Endothelial cell of umbilical vein (primary cell): ENCODE measurements at regions not wholly inside any gene's neighbourhood (a gene's known extent, or its start where the extent isn't known, plus 50 kb on each side); places are given as distances from the start of the nearest gene placed in this dataset.

ENCODE experiments used
- BruUV-seq: library from RNA; stranded (reverse); fragments of 400-500 nt; replicated peaks from 2 replicates; lab custom pipeline; 2021; lab: Mats Ljungman, UMichigan
- CTCF ChIA-PET: fragments of 300-600, 350-600 bp; sonication (Branson Sonifier 250); formaldehyde crosslinking; loops from one replicate; lab custom pipeline; 2021; ENCODE audit warnings: antibody characterized with exemption, inconsistent platforms; lab: Charles Lee
- POLR2A ChIA-PET: fragments of 300-600, 350-600 bp; sonication (Branson Sonifier 250); formaldehyde crosslinking; loops from one replicate; lab custom pipeline; 2021; ENCODE audit warnings: antibody characterized with exemption, inconsistent platforms; lab: Charles Lee
- DNase-seq: peaks from one replicate; pipeline ENCODE4 v3.0.0-alpha.2; 2011; ENCODE audit warnings: low read depth, low spot score
- FAIRE-seq: peaks from 2 replicates; lab custom pipeline; 2011; peaks lifted over from hg19 to GRCh38; lab: Jason Lieb, UNC
- H2AFZ ChIP-seq: 2 replicates; pipeline ENCODE4 v1.6.0; 2012; ENCODE audit warnings: low read depth, low read length, control low read depth, inconsistent platforms
- H3K27ac ChIP-seq: 2 replicates; pipeline ENCODE4 v1.5.1; 2011; ENCODE audit warnings: low read depth, mild to moderate bottlenecking, control low read depth, low read length, moderate library complexity; ENCODE audit not compliant: insufficient read depth
- H3K27me3 ChIP-seq, 2 experiments: 2 replicates each; pipeline versions ENCODE4 v1.6.0 to v1.6.1; 2011; ENCODE audit warnings: low read length in 2 of 2, mixed read lengths in 1 of 2; ENCODE audit not compliant: control insufficient read depth in 2 of 2, insufficient read depth in 2 of 2
- H3K36me3 ChIP-seq, 2 experiments: 2 replicates in 1 of 2; 3 replicates in 1 of 2; pipeline ENCODE4 v1.5.1; 2011; ENCODE audit warnings: low read length in 2 of 2, mild to moderate bottlenecking in 1 of 2, moderate library complexity in 1 of 2; ENCODE audit not compliant: control insufficient read depth in 2 of 2, insufficient read depth in 2 of 2; ENCODE audit errors: extremely low read depth in 1 of 2
- H3K4me1 ChIP-seq: 3 replicates; pipeline ENCODE4 v1.5.1; 2011; ENCODE audit warnings: mild to moderate bottlenecking, low read length; ENCODE audit not compliant: control insufficient read depth, insufficient read depth; ENCODE audit errors: extremely low read depth
- H3K4me2 ChIP-seq: 2 replicates; pipeline ENCODE4 v1.6.1; 2011; ENCODE audit warnings: low read length, control low read depth, mixed read lengths; ENCODE audit not compliant: insufficient read depth
- H3K4me3 ChIP-seq, 3 experiments: fragments of 200-600 bp in 1 of 3; sonication (generic), shearing (Covaris generic) in 1 of 3; replicated peaks in 1 of 3; 2 replicates each; pipeline ENCODE4 v1.5.1; 2011 to 2016; ENCODE audit warnings: control low read depth in 3 of 3, low read length in 3 of 3, mild to moderate bottlenecking in 2 of 3, inconsistent platforms in 1 of 3, low read depth in 1 of 3, moderate library complexity in 1 of 3; ENCODE audit not compliant: insufficient read depth in 1 of 3
- H3K79me2 ChIP-seq: 2 replicates; pipeline ENCODE4 v1.6.0; 2012; ENCODE audit warnings: low read length, inconsistent platforms; ENCODE audit not compliant: control insufficient read depth, insufficient read depth
- H3K9ac ChIP-seq: replicated peaks from 2 replicates; pipeline ENCODE3; 2011; ENCODE audit warnings: low read length, control low read depth; ENCODE audit not compliant: insufficient read depth; ENCODE audit errors: extremely low read depth
- H3K9me1 ChIP-seq: replicated peaks from 3 replicates; pipeline ENCODE4 v1.6.0; 2011; ENCODE audit warnings: mild to moderate bottlenecking, low read length; ENCODE audit not compliant: control insufficient read depth, insufficient read depth; ENCODE audit errors: extremely low read depth
- H3K9me3 ChIP-seq: replicated peaks from 2 replicates; pipeline ENCODE4 v1.5.1; 2012; ENCODE audit warnings: low read length, inconsistent platforms; ENCODE audit not compliant: control insufficient read depth, insufficient read depth
- H4K20me1 ChIP-seq: replicated peaks from 2 replicates; pipeline ENCODE3; 2011; ENCODE audit warnings: mild to moderate bottlenecking, low read length; ENCODE audit not compliant: control insufficient read depth, insufficient read depth; ENCODE audit errors: extremely low read depth
- CTCF ChIP-seq, 2 donors: IDR thresholded peaks; 1 replicate in 1 of 2; 2 replicates in 1 of 2; pipeline ENCODE4 v1.5.1; 2011; ENCODE audit warnings: low read length in 2 of 2, mild to moderate bottlenecking in 2 of 2, moderate library complexity in 2 of 2, control low read depth in 1 of 2, inconsistent platforms in 1 of 2, low read depth in 1 of 2; ENCODE audit not compliant: insufficient read depth in 1 of 2; ENCODE audit errors: extremely low read depth in 1 of 2
- EZH2 ChIP-seq: IDR thresholded peaks from 2 replicates; pipeline ENCODE4 v1.6.1; 2012; ENCODE audit warnings: borderline replicate concordance, low read depth, mild to moderate bottlenecking, moderate library complexity, low read length, inconsistent platforms; ENCODE audit not compliant: severe bottlenecking
- FOS ChIP-seq: IDR thresholded peaks from 2 replicates; pipeline ENCODE4 v1.6.1; 2011; ENCODE audit warnings: mild to moderate bottlenecking, low read length, moderate library complexity, borderline replicate concordance; ENCODE audit not compliant: insufficient read depth
- GATA2 ChIP-seq: IDR thresholded peaks from 2 replicates; pipeline ENCODE4 v1.7.0; 2011; ENCODE audit warnings: low read depth, mild to moderate bottlenecking, moderate library complexity, mixed read lengths, low read length; ENCODE audit not compliant: insufficient read length, insufficient read depth
- JUN ChIP-seq: IDR thresholded peaks from 2 replicates; pipeline ENCODE4 v1.6.1; 2011; ENCODE audit warnings: borderline replicate concordance, low read depth; ENCODE audit not compliant: insufficient read length, insufficient read depth
- MAX ChIP-seq: IDR thresholded peaks from 2 replicates; pipeline ENCODE4 v1.6.1; 2011; ENCODE audit not compliant: insufficient read depth, insufficient read length
- MYC ChIP-seq: IDR thresholded peaks from one replicate; pipeline ENCODE4 v1.6.1; 2011; ENCODE audit warnings: mild to moderate bottlenecking, low read depth, low read length
- POLR2A ChIP-seq: IDR thresholded peaks from 2 replicates; pipeline ENCODE4 v1.6.1; 2012; ENCODE audit warnings: low read depth, mild to moderate bottlenecking, control low read depth, low read length
- POLR2AphosphoS5 ChIP-seq: IDR thresholded peaks from 2 replicates; pipeline ENCODE4 v1.6.1; 2012; ENCODE audit warnings: low read depth, mild to moderate bottlenecking, control low read depth, low read length, moderate library complexity; ENCODE audit not compliant: insufficient read depth
- dilution Hi-C: fragments of 300-500 bp; cut with MboI; formaldehyde crosslinking; loops from one replicate; pipeline ENCODE4 v1.15.0; 2019; ENCODE audit warnings: low sequenced_read_pairs; ENCODE audit not compliant: extremely low pct_ligation_motif_present
- intact Hi-C: fragments of 100-400 bp; cut with micrococcal nuclease; formaldehyde crosslinking; loops from one replicate; pipeline ENCODE4 v1.10.0; 2022

GRCh38 chr7:73966941-73967831 lies 60.8 kb upstream of the ELN start:
- Histone ChIP-seq H3K4me1 (no peaks in the 10 kb centered on the region), H3K4me3 (no peak overlapping the region), H3K9me1 (no peaks in the 10 kb centered on the region), H3K27me3 (no peaks in the 10 kb centered on the region), H3K79me2 (no peaks in the 10 kb centered on the region), H4K20me1 (no peaks in the 10 kb centered on the region), H3K9me3 (no peaks in the 10 kb centered on the region), H3K9ac (no peak overlapping the region), H2AFZ (no peak overlapping the region), H3K4me2 (no peak overlapping the region), H3K36me3 (no peaks in the 10 kb centered on the region), H3K27ac (no peak overlapping the region)
- no TSS peak for BruUV-seq
- ChIA-PET CTCF (interaction anchor here (1.0 to 1.2 kb wide), 2 partner anchors 12 to 60 kb away, joined by 3 to 4 read pairs; no protein-coding TSS in a partner anchor), POLR2A (no interaction called here)
- DNase-seq (no peak), FAIRE-seq (no peak)
- intact Hi-C loops = no loop called here
- dilution Hi-C loops = no loop called here
- TF ChIP-seq POLR2AphosphoS5 (no peak), MYC (no peak), GATA2 (no peak), FOS (no peak), JUN (no peak), CTCF (IDR thresholded peaks at IDR 0.05; ENCODE audit: extremely low read depth in 1 of 2, insufficient read depth in 1 of 2, low read depth in 1 of 2, low read length in 2 of 2) (no peak), EZH2 (no peak), POLR2A (no peak), MAX (no peak)
